Astrocyte of the cerebellum (primary cell): ENCODE measurements at regions not wholly inside any gene's neighbourhood (a gene's known extent, or its start where the extent isn't known, plus 50 kb on each side); places are given as distances from the start of the nearest gene placed in this dataset.

ENCODE experiments used
- DNase-seq: peaks from one replicate; pipeline ENCODE4 v3.0.0-alpha.2; 2011; ENCODE audit warnings: low read depth
- H3K4me3 ChIP-seq: 2 replicates; pipeline ENCODE4 v1.5.1; 2011; ENCODE audit warnings: mild to moderate bottlenecking, low read depth, low read length, moderate library complexity
- CTCF ChIP-seq: IDR thresholded peaks from 2 replicates; pipeline ENCODE4 v1.5.1; 2012; ENCODE audit warnings: low read length, low read depth, moderate library complexity, mild to moderate bottlenecking; ENCODE audit errors: missing control alignments
- in situ Hi-C: cut with HindIII; loops from 2 replicates; pipeline ENCODE4 v1.10.0; 2017; ENCODE audit warnings: low sequenced_read_pairs

- no peak for DNase-seq
- H3K4me3 ChIP-seq = no peak overlapping the region
- in situ Hi-C loops = no loop called here
- TF ChIP-seq CTCF = no peak
Observed at GRCh38 chr18:27752944-27753343, 424.0 kb downstream of the CDH2 start.

- in situ Hi-C loops = no loop called here
- no peak for DNase-seq
- TF ChIP-seq CTCF = no peak
- no peak overlapping the region for H3K4me3 ChIP-seq
Observed at GRCh38 chr18:27750923-27751322, 426.0 kb downstream of the CDH2 start.

- peak; percentile 80 for DNase-seq
- no peak overlapping the region for H3K4me3 ChIP-seq
- in situ Hi-C loops = no loop called here
- peak; percentile 86 for TF ChIP-seq CTCF
Observed at GRCh38 chr18:27750014-27750413, 426.9 kb downstream of the CDH2 start.

- no peak for DNase-seq
- no peak for TF ChIP-seq CTCF
- no peak overlapping the region for H3K4me3 ChIP-seq
- in situ Hi-C loops = no loop called here
Observed at GRCh38 chr18:27749194-27749593, 427.7 kb downstream of the CDH2 start.

GRCh38 chr18:27746241-27746640 is 430.7 kb downstream of the CDH2 start:
- in situ Hi-C loops = no loop called here
- no peak for TF ChIP-seq CTCF

GRCh38 chr18:27735117-27735516 is 441.8 kb downstream of the CDH2 start:
- no peak for DNase-seq
- in situ Hi-C loops = no loop called here
- TF ChIP-seq CTCF = no peak
- H3K4me3 ChIP-seq = no peak overlapping the region

More at GRCh38 chr18:27746241-27746640, 430.7 kb downstream of the CDH2 start:
- DNase-seq = no peak
- no peak overlapping the region for H3K4me3 ChIP-seq

- no peak for DNase-seq
- in situ Hi-C loops = no loop called here
- H3K4me3 ChIP-seq = no peak overlapping the region
- no peak for TF ChIP-seq CTCF
Observed at GRCh38 chr18:27731211-27731610, 445.7 kb downstream of the CDH2 start.
